Testis (tissue), 2 donors: ENCODE measurements at regions not wholly inside any gene's neighbourhood (a gene's known extent, or its start where the extent isn't known, plus 50 kb on each side); places are given as distances from the start of the nearest gene placed in this dataset.

ENCODE experiments used
- CTCF ChIP-seq, 3 experiments: fragments of 450-650 bp in 2 of 3; fragments of 200-600 bp in 1 of 3; sonication (generic) in 1 of 3; IDR thresholded peaks; one replicate each; pipeline ENCODE4 v1.5.1; 2016 to 2019; ENCODE audit warnings: antibody characterized with exemption in 3 of 3, mild to moderate bottlenecking in 2 of 3, moderate library complexity in 1 of 3
- POLR2A ChIP-seq: fragments of 450-650 bp; IDR thresholded peaks from one replicate; pipeline ENCODE4 v1.6.1; 2017; ENCODE audit warnings: antibody characterized with exemption, mild to moderate bottlenecking, moderate library complexity

- TF ChIP-seq POLR2A (no peak), CTCF (IDR thresholded peaks at IDR 0.05) (no peak)
Observed at GRCh38 chr2:71812736-71813135, 334.9 kb downstream of the CYP26B1 start.
